Trophoblast cell (in vitro differentiated cells and primary cell): ENCODE measurements at regions not wholly inside any gene's neighbourhood (a gene's known extent, or its start where the extent isn't known, plus 50 kb on each side); places are given as distances from the start of the nearest gene placed in this dataset.
"Not testable (repeated sequence)": the region's sequence is repeated elsewhere in the genome, so short reads cannot be mapped to it uniquely, and the experiment has no call there.

Experiments used
- DNase-seq, 2 donors: peaks; one replicate each; pipeline ENCODE4 v3.0.0-alpha.2; 2016
- H2AFZ ChIP-seq: 2 replicates; pipeline ENCODE4 v1.6.1; 2013; ENCODE audit warnings: low read length, moderate library complexity, mild to moderate bottlenecking; ENCODE audit not compliant: insufficient read depth, poor library complexity
- H2AK5ac ChIP-seq: 2 replicates; pipeline ENCODE4 v1.6.1; 2013; ENCODE audit warnings: mild to moderate bottlenecking, low read length
- H2BK120ac ChIP-seq: 2 replicates; pipeline ENCODE4 v1.6.1; 2013; ENCODE audit warnings: low read length, mild to moderate bottlenecking, moderate library complexity; ENCODE audit not compliant: insufficient read depth, poor library complexity
- H2BK12ac ChIP-seq: 2 replicates; pipeline ENCODE4 v1.6.1; 2013; ENCODE audit warnings: mild to moderate bottlenecking, low read length, moderate library complexity
- H2BK5ac ChIP-seq: 2 replicates; pipeline ENCODE4 v1.6.1; 2013; ENCODE audit warnings: low read length, low read depth, moderate library complexity, mild to moderate bottlenecking; ENCODE audit not compliant: poor library complexity
- H3K14ac ChIP-seq: 2 replicates; pipeline ENCODE4 v1.6.1; 2013; ENCODE audit warnings: mild to moderate bottlenecking, low read length
- H3K18ac ChIP-seq: 2 replicates; pipeline ENCODE4 v1.6.1; 2013; ENCODE audit warnings: mild to moderate bottlenecking, low read length
- H3K23ac ChIP-seq: 2 replicates; pipeline ENCODE4 v1.6.1; 2013; ENCODE audit warnings: low read length
- H3K27ac ChIP-seq: 2 replicates; pipeline ENCODE4 v1.5.1; 2013; ENCODE audit warnings: low read depth, mild to moderate bottlenecking, inconsistent platforms, low read length, moderate library complexity
- H3K27me3 ChIP-seq: 2 replicates; pipeline ENCODE4 v1.6.1; 2013; ENCODE audit warnings: inconsistent platforms, mild to moderate bottlenecking, low read length, moderate library complexity; ENCODE audit not compliant: insufficient read depth
- H3K36me3 ChIP-seq, 2 experiments: 1 replicate in 1 of 2; 2 replicates in 1 of 2; pipeline ENCODE4 v1.6.1; 2013; ENCODE audit warnings: low read length in 2 of 2, mild to moderate bottlenecking in 2 of 2, moderate library complexity in 1 of 2; ENCODE audit not compliant: insufficient read depth in 2 of 2, control insufficient read depth in 1 of 2
- H3K4ac ChIP-seq: 2 replicates; pipeline ENCODE4 v1.6.1; 2013; ENCODE audit warnings: low read depth, mild to moderate bottlenecking, low read length, moderate library complexity
- H3K4me1 ChIP-seq, 2 experiments: 1 replicate in 1 of 2; 2 replicates in 1 of 2; pipeline ENCODE4 v1.6.1; 2013; ENCODE audit warnings: low read length in 2 of 2, mild to moderate bottlenecking in 2 of 2, moderate library complexity in 1 of 2; ENCODE audit not compliant: insufficient read depth in 2 of 2, control insufficient read depth in 1 of 2
- H3K4me2 ChIP-seq: 2 replicates; pipeline ENCODE4 v1.6.1; 2013; ENCODE audit warnings: inconsistent platforms, mild to moderate bottlenecking, low read length, moderate library complexity
- H3K4me3 ChIP-seq: 2 replicates; pipeline ENCODE4 v1.5.1; 2013; ENCODE audit warnings: mild to moderate bottlenecking, low read depth, low read length, inconsistent platforms
- H3K79me1 ChIP-seq: one replicate; pipeline ENCODE4 v1.6.1; 2013; ENCODE audit warnings: low read length
- H3K79me2 ChIP-seq: 2 replicates; pipeline ENCODE4 v1.6.1; 2013; ENCODE audit warnings: low read length, mild to moderate bottlenecking; ENCODE audit not compliant: control insufficient read depth, insufficient read depth, poor library complexity
- H3K9ac ChIP-seq: 2 replicates; pipeline ENCODE4 v1.6.1; 2013; ENCODE audit warnings: mild to moderate bottlenecking, low read length
- H3K9me3 ChIP-seq: 2 replicates; pipeline ENCODE4 v1.6.1; 2013; ENCODE audit warnings: low read depth, mild to moderate bottlenecking, control low read depth, inconsistent platforms, low read length; ENCODE audit not compliant: insufficient read depth
- H4K12ac ChIP-seq: 2 replicates; pipeline ENCODE4 v1.6.1; 2013; ENCODE audit warnings: low read depth, mild to moderate bottlenecking, low read length, moderate library complexity
- H4K8ac ChIP-seq: 2 replicates; pipeline ENCODE4 v1.6.1; 2013; ENCODE audit warnings: low read depth, mild to moderate bottlenecking, low read length, moderate library complexity
- H4K91ac ChIP-seq: one replicate; pipeline ENCODE4 v1.6.1; 2013; ENCODE audit warnings: low read depth, mild to moderate bottlenecking, low read length, moderate library complexity
- WGBS: extraction: QIAGEN DNeasy Blood & Tissue Kit; methylation state at CpG from one replicate; pipeline ENCODE4 v1.1.7; 2013; ENCODE audit warnings: missing lambda C conversion rate; ENCODE audit not compliant: insufficient read length, insufficient coverage; ENCODE audit errors: extremely low coverage; 5-methylcytosine and 5-hydroxymethylcytosine counted together

- H2BK12ac ChIP-seq: no peak overlapping the region
- no peaks in the 10 kb centered on the region for H3K36me3 ChIP-seq
- no peak overlapping the region for H2BK120ac ChIP-seq
- no peak for DNase-seq
- no peak overlapping the region for H3K27ac ChIP-seq
- no peaks in the 10 kb centered on the region for H3K79me2 ChIP-seq
- H2AFZ ChIP-seq: no peak overlapping the region
- no peak overlapping the region for H3K23ac ChIP-seq
- no peaks in the 10 kb centered on the region for H3K4me1 ChIP-seq
- H2BK5ac ChIP-seq: no peak overlapping the region
- H4K8ac ChIP-seq: no peak overlapping the region
- no peak overlapping the region for H3K4ac ChIP-seq
- no CpG with 5 or more reads among the region's 27 CpGs for WGBS
- H3K14ac ChIP-seq: no peak overlapping the region
- peaks cover 2% of the 10 kb centered on the region for H3K79me1 ChIP-seq
- H2AK5ac ChIP-seq: no peak overlapping the region
- no peaks in the 10 kb centered on the region for H3K9me3 ChIP-seq
- H3K27me3 ChIP-seq: no peaks in the 10 kb centered on the region
- H4K91ac ChIP-seq: no peak overlapping the region
- no peak overlapping the region for H3K4me2 ChIP-seq
- no peak overlapping the region for H3K4me3 ChIP-seq
- H3K9ac ChIP-seq: no peak overlapping the region
- H3K18ac ChIP-seq: no peak overlapping the region
- H4K12ac ChIP-seq: no peak overlapping the region
Observed at GRCh38 chr13:67914535-67914934, 684.4 kb upstream of the PCDH9 start.

DNA sequence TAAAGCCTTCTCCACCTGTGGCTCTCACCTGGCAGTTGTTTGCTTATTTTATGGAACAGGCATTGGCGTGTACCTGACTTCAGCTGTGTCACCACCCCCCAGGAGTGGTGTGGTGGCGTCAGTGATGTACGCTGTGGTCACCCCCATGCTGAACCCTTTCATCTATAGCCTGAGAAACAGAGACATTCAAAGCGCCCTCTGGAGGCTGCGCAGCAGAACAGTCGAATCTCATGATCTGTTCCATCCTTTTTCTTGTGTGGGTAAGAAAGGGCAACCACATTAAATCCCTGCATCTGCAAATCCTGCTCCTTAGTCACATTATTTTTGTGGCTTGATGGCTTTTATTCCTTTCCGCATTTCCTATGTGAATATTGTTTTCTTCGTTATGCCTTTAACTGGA lies 672.8 kb upstream of the PCDH9 start:
- H3K79me1 ChIP-seq, DNase-seq: not testable (repeated sequence)
- no CpG with 5 or more reads among the region's 8 CpGs for WGBS

DNA sequence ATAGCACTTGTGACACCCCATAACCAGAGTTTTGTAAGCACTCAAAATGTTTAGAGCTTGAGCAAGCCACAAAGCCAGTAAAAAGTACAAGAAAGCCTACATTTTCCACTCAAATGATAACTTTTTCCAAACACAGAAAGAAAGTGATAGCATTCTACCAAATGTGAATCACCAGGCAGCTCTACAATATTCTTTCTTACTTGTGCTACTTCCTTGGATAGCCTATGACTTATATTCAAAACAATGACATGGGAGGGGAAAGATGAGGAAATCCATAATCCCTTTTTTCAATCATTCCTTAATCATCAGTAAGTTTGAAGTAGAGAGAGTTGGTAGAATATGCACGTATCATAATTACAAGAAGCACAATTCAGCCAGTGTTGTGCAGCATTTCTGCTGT lies 650.8 kb upstream of the PCDH9 start:
- Histone ChIP-seq H3K4ac (no peak overlapping the region), H3K4me2 (no peak overlapping the region), H3K18ac (no peak overlapping the region), H2AFZ (no peak overlapping the region), H3K27ac (no peak overlapping the region), H3K27me3 (no peaks in the 10 kb centered on the region), H3K36me3 (no peaks in the 10 kb centered on the region), H3K79me2 (no peaks in the 10 kb centered on the region), H3K9me3 (peaks cover 2% of the 10 kb centered on the region), H2BK120ac (no peak overlapping the region), H3K4me1 (no peaks in the 10 kb centered on the region), H3K14ac (no peak overlapping the region), H4K8ac (no peak overlapping the region), H3K9ac (no peak overlapping the region), H3K79me1 (no peaks in the 10 kb centered on the region), H4K12ac (no peak overlapping the region), H2BK5ac (no peak overlapping the region), H3K23ac (no peak overlapping the region), H3K4me3 (no peak overlapping the region), H2AK5ac (no peak overlapping the region), H4K91ac (no peak overlapping the region), H2BK12ac (no peak overlapping the region)
- no CpG with 5 or more reads among the region's 1 CpG for WGBS
- no peak for DNase-seq

More for the DNA sequence above, 672.8 kb upstream of the PCDH9 start:
- H3K4ac ChIP-seq, H2BK12ac ChIP-seq, H4K91ac ChIP-seq, H3K36me3 ChIP-seq, H3K14ac ChIP-seq, H3K18ac ChIP-seq, H3K23ac ChIP-seq, H3K9ac ChIP-seq, H2AFZ ChIP-seq, H3K4me2 ChIP-seq, H2BK120ac ChIP-seq, H2BK5ac ChIP-seq, H3K27ac ChIP-seq, H3K4me1 ChIP-seq, H3K4me3 ChIP-seq, H3K27me3 ChIP-seq, H3K79me2 ChIP-seq, H3K9me3 ChIP-seq, H4K8ac ChIP-seq, H2AK5ac ChIP-seq, H4K12ac ChIP-seq: not testable (repeated sequence)

- Histone ChIP-seq H3K9ac (no peak overlapping the region), H2BK120ac (no peak overlapping the region), H3K18ac (no peak overlapping the region), H3K23ac (no peak overlapping the region), H3K14ac (no peak overlapping the region), H3K4me3 (peak overlapping the region; percentile 6), H3K79me1 (no peaks in the 10 kb centered on the region), H3K79me2 (no peaks in the 10 kb centered on the region), H3K4ac (no peak overlapping the region), H2AFZ (no peak overlapping the region), H4K91ac (no peak overlapping the region), H2AK5ac (no peak overlapping the region), H3K4me2 (no peak overlapping the region), H3K9me3 (peaks cover 2% of the 10 kb centered on the region), H4K8ac (no peak overlapping the region), H3K27me3 (no peaks in the 10 kb centered on the region), H3K36me3 (no peaks in the 10 kb centered on the region), H3K27ac (no peak overlapping the region), H2BK5ac (no peak overlapping the region), H3K4me1 (no peaks in the 10 kb centered on the region), H2BK12ac (no peak overlapping the region), H4K12ac (no peak overlapping the region)
- no peak for DNase-seq
- no CpG with 5 or more reads among the region's 8 CpGs for WGBS
Observed at GRCh38 chr13:67878376-67878775, 648.2 kb upstream of the PCDH9 start.
